HCT116 (cell line): ENCODE measurements at regions not wholly inside any gene's neighbourhood (a gene's known extent, or its start where the extent isn't known, plus 50 kb on each side); places are given as distances from the start of the nearest gene placed in this dataset.

Experiments used
- ATAC-seq: fragments of 200-7000 bp; cut with Tn5 transposase; 2 replicates; pipeline ENCODE4 v1.9.1; 2020; ENCODE audit warnings: mild to moderate bottlenecking, moderate library complexity
- BruUV-seq: library from RNA; stranded (reverse); fragments of 400-500 nt; replicated peaks from 2 replicates; lab custom pipeline; 2021; lab: Mats Ljungman, UMichigan
- CTCF ChIA-PET: fragments of 300-600 bp; sonication (Branson Sonifier 250); formaldehyde crosslinking; loops from one replicate; lab custom pipeline; 2021; ENCODE audit warnings: antibody characterized with exemption; lab: Charles Lee
- POLR2A ChIA-PET: fragments of 300-600, 350-600 bp; sonication (Branson Sonifier 250); formaldehyde crosslinking; loops from one replicate; lab custom pipeline; 2021; ENCODE audit warnings: antibody characterized with exemption; lab: Charles Lee
- RAD21 ChIA-PET, 2 experiments: fragments of 300-600 bp; sonication (Branson Sonifier 250); formaldehyde crosslinking; loops; one replicate each; lab custom pipeline; 2023; ENCODE audit warnings: low total read pairs in 2 of 2; ENCODE audit not compliant: uncharacterized antibody in 2 of 2, unreplicated experiment in 2 of 2, low non-redundant PET in 1 of 2; lab: Charles Lee
- DNase-seq: peaks from one replicate; pipeline ENCODE4 v3.0.0-alpha.2; 2010; ENCODE audit warnings: low read depth, low spot score
- H2AFZ ChIP-seq: fragments of 200-600 bp; shearing (Covaris generic), sonication (generic); 2 replicates; pipeline ENCODE4 v1.6.1; 2017; ENCODE audit warnings: low read depth, mixed run types, mixed read lengths, antibody characterized with exemption, low read length; ENCODE audit not compliant: poor library complexity, severe bottlenecking
- H3K27ac ChIP-seq: 2 replicates; pipeline ENCODE4 v1.5.1; 2012; ENCODE audit warnings: low read depth, low read length
- H3K27me3 ChIP-seq: fragments of 200-600 bp; sonication (generic); 2 replicates; pipeline ENCODE4 v1.6.1; 2016; ENCODE audit warnings: mixed run types, low read length, mixed read lengths; ENCODE audit not compliant: insufficient read depth
- H3K36me3 ChIP-seq, 2 experiments: fragments of 200-500 bp in 1 of 2; fragments of 200-600 bp in 1 of 2; sonication (Bioruptor generic) in 1 of 2; sonication (generic) in 1 of 2; 2 replicates each; pipeline versions ENCODE4 v1.5.1 to v1.6.1; 2014 to 2016; ENCODE audit warnings: low read length in 2 of 2, inconsistent platforms in 1 of 2, mixed read lengths in 1 of 2, mixed run types in 1 of 2; ENCODE audit not compliant: insufficient read depth in 2 of 2, control insufficient read depth in 1 of 2
- H3K4me1 ChIP-seq, 2 experiments: fragments of 200-600 bp in 1 of 2; sonication (generic) in 1 of 2; 2 replicates each; pipeline versions ENCODE4 v1.5.1 to v1.6.1; 2012 to 2017; ENCODE audit warnings: low read length in 2 of 2, inconsistent platforms in 1 of 2, mild to moderate bottlenecking in 1 of 2, mixed read lengths in 1 of 2, mixed run types in 1 of 2, moderate library complexity in 1 of 2; ENCODE audit not compliant: insufficient read depth in 2 of 2, control insufficient read depth in 1 of 2
- H3K4me2 ChIP-seq: fragments of 200-600 bp; sonication (generic); 2 replicates; pipeline ENCODE4 v1.6.1; 2017; ENCODE audit warnings: mixed run types, low read length, mixed read lengths
- H3K4me3 ChIP-seq, 2 experiments: fragments of 200-600 bp in 1 of 2; sonication (generic) in 1 of 2; replicated peaks in 1 of 2; 2 replicates each; pipeline ENCODE4 v1.5.1; 2011 to 2016; ENCODE audit warnings: low read length in 2 of 2, control low read depth in 1 of 2, low read depth in 1 of 2, mild to moderate bottlenecking in 1 of 2, mixed read lengths in 1 of 2, mixed run types in 1 of 2
- H3K79me2 ChIP-seq: fragments of 200-600 bp; sonication (generic); 2 replicates; pipeline ENCODE4 v1.6.1; 2017; ENCODE audit warnings: mild to moderate bottlenecking, mixed run types, low read length, moderate library complexity, mixed read lengths; ENCODE audit not compliant: insufficient read depth
- H3K9ac ChIP-seq: fragments of 200-600 bp; sonication (generic); 2 replicates; pipeline ENCODE4 v1.6.1; 2016; ENCODE audit warnings: low read length, mixed read lengths
- H3K9me2 ChIP-seq: fragments of 200-600 bp; sonication (generic), shearing (Covaris generic); 2 replicates; pipeline ENCODE4 v1.6.1; 2017; ENCODE audit warnings: mixed run types, mild to moderate bottlenecking, moderate library complexity; ENCODE audit not compliant: insufficient read depth
- H3K9me3 ChIP-seq, 2 experiments: fragments of 200-500 bp in 1 of 2; fragments of 200-600 bp in 1 of 2; sonication (Bioruptor generic) in 1 of 2; sonication (generic) in 1 of 2; 2 replicates each; pipeline ENCODE4 v1.6.1; 2014 to 2017; ENCODE audit warnings: low read length in 2 of 2, mixed read lengths in 2 of 2, inconsistent platforms in 1 of 2, low read depth in 1 of 2, mild to moderate bottlenecking in 1 of 2, mixed run types in 1 of 2, moderate library complexity in 1 of 2; ENCODE audit not compliant: control insufficient read depth in 1 of 2, insufficient read depth in 1 of 2
- H4K20me1 ChIP-seq: fragments of 200-600 bp; sonication (generic), shearing (Covaris generic); 2 replicates; pipeline ENCODE4 v1.6.1; 2017; ENCODE audit warnings: mixed run types, mild to moderate bottlenecking, moderate library complexity; ENCODE audit not compliant: insufficient read depth
- ATF3 ChIP-seq: IDR thresholded peaks from 2 replicates; pipeline ENCODE4 v1.6.1; 2012
- CBX3 ChIP-seq: IDR thresholded peaks from 2 replicates; pipeline ENCODE4 v1.6.1; 2012; ENCODE audit warnings: low read depth
- CTCF ChIP-seq, 3 experiments: fragments of 200-600 bp in 1 of 3; sonication (generic) in 1 of 3; IDR thresholded peaks in 2 of 3; conservative IDR thresholded peaks in 1 of 3; 2 replicates each; pipeline ENCODE4 v1.5.1; 2012 to 2017; ENCODE audit warnings: low read depth in 2 of 3, low read length in 2 of 3, antibody characterized with exemption in 1 of 3, borderline replicate concordance in 1 of 3, control low read depth in 1 of 3, mild to moderate bottlenecking in 1 of 3, mixed read lengths in 1 of 3, mixed run types in 1 of 3, moderate library complexity in 1 of 3; ENCODE audit not compliant: insufficient read depth in 1 of 3
- ELF1 ChIP-seq: IDR thresholded peaks from 2 replicates; pipeline ENCODE4 v1.6.1; 2012; ENCODE audit warnings: low read depth, borderline replicate concordance
- MAX ChIP-seq: IDR thresholded peaks from 2 replicates; pipeline ENCODE4 v1.6.1; 2012
- REST ChIP-seq: IDR thresholded peaks from 2 replicates; pipeline ENCODE4 v1.6.1; 2012; ENCODE audit warnings: low read depth
- SIN3A ChIP-seq: IDR thresholded peaks from 2 replicates; pipeline ENCODE4 v1.6.1; 2012; ENCODE audit warnings: low read depth
- TCF7L2 ChIP-seq: IDR thresholded peaks from 2 replicates; pipeline ENCODE4 v1.7.0; 2011; ENCODE audit warnings: borderline replicate concordance, inconsistent platforms; ENCODE audit not compliant: insufficient read depth, insufficient read length; ENCODE audit errors: extremely low read depth
- ZFX ChIP-seq: fragments of 450-650 bp; IDR thresholded peaks from 2 replicates; pipeline ENCODE4 v1.6.1; 2017
- intact Hi-C: fragments of 100-400 bp; cut with micrococcal nuclease; formaldehyde crosslinking; loops from 2 replicates; pipeline ENCODE4 v1.10.0; 2022

GRCh38 chr4:111635646-111636045 lies 509.6 kb upstream of the FAM241A start:
- ChIA-PET RAD21 (no interaction called here), POLR2A (no interaction called here), CTCF (interaction anchor here (1.3 to 2.6 kb wide), 2 partner anchors 219 to 499 kb away, joined by 4 to 14 read pairs; no protein-coding TSS in a partner anchor)
- Histone ChIP-seq H3K27me3 (no peaks in the 10 kb centered on the region), H3K27ac (no peak overlapping the region), H3K4me2 (no peak overlapping the region), H2AFZ (no peak overlapping the region), H3K9ac (no peak overlapping the region), H3K36me3 (no peaks in the 10 kb centered on the region), H3K79me2 (no peaks in the 10 kb centered on the region), H3K9me2 (no peaks in the 10 kb centered on the region), H3K4me3 (no peak overlapping the region), H3K9me3 (no peaks in the 10 kb centered on the region), H3K4me1 (peaks cover 0 to 3% of the 10 kb centered on the region in 2 experiments; a peak in 1 of 4 replicates), H4K20me1 (no peaks in the 10 kb centered on the region)
- DNase-seq (no peak), ATAC-seq (no peak)
- intact Hi-C loops = loop anchor here (10.0 kb wide), 1 partner anchor 1121 kb away; no protein-coding TSS in a partner anchor
- TF ChIP-seq CTCF (IDR thresholded peaks at IDR 0.05 in 2 of 3, conservative IDR thresholded peaks at IDR 0.05 in 1 of 3; ENCODE audit: borderline replicate concordance in 1 of 3, insufficient read depth in 1 of 3, low read depth in 2 of 3, low read length in 2 of 3) = no peak
- TF ChIP-seq TCF7L2 = no peak
- TF ChIP-seq ZFX = no peak
- TF ChIP-seq ATF3 = no peak
- TF ChIP-seq REST = no peak
- TF ChIP-seq CBX3 = no peak
- TF ChIP-seq SIN3A = no peak
- TF ChIP-seq ELF1 = no peak
- TF ChIP-seq MAX = no peak
- no TSS peak for BruUV-seq
